HG02642 (cell line): ENCODE measurements at regions not wholly inside any gene's neighbourhood (a gene's known extent, or its start where the extent isn't known, plus 50 kb on each side); places are given as distances from the start of the nearest gene placed in this dataset.
"Not testable (repeated sequence)": the region's sequence is repeated elsewhere in the genome, so short reads cannot be mapped to it uniquely, and the experiment has no call there.

ENCODE experiments used
- ATAC-seq: cut with Tn5 transposase; IDR thresholded peaks from one replicate; pipeline ENCODE4 v1.9.1; 2021; ENCODE audit warnings: mild to moderate bottlenecking; ENCODE audit not compliant: unreplicated experiment, poor library complexity

DNA sequence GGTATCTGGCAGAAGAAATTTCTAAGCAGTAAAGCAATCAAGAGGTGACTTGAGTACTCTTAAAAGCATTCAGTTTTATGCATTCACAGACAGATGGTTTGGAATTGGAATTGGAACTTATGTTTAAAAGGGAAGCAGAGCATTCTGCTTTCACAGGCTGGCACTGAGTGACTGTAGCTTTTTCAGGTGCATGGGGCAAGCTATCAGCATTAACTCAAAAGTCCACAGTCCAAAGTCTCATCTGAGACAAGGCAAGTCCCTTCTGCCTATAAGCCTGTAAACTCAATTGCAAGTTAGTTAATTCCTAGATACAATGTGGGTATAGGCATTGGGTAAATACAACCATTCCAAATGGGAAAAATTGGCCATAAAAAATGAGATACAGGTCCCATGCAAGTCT, 1620.3 kb downstream of the MRPL39 start:
- ATAC-seq = no peak

DNA sequence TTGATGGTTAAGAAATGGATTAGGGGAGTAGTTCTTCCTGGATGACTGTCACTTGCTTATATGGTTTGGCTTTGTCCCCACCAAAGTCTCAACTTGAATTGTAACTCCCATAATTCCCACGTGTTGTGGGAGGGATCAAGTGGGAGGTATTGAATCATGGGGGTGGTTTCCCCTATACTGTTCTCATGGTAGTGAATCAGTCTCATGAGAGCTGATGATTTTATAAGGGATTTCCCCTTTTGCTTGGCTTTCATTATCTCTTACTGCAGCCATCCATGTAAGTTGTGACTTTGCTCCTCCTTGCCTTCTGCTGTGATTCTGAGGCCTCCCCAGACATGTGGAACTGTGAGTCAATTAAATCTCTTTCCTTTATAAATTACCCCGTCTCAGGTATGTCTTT, 1621.1 kb downstream of the MRPL39 start:
- ATAC-seq = no peak

DNA sequence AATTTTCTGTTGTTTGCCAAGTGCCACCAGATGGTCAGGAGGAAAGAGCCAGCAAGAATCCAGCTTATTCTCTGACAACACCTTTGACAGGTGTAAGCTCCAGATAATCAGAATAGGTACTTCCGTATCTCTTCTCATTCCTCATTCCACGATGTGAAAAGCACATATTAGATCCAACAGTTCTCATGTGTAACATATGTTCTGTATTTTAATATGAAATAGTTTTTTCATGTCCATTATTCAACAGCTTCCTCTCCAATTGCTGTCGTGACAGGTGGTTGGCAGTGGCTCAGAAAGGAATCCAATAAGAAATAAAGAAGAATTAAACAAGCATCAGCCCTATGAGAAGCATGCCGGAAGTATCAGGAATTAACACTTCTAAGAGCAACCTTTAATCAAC, 1624.7 kb downstream of the MRPL39 start:
- ATAC-seq = no peak

DNA sequence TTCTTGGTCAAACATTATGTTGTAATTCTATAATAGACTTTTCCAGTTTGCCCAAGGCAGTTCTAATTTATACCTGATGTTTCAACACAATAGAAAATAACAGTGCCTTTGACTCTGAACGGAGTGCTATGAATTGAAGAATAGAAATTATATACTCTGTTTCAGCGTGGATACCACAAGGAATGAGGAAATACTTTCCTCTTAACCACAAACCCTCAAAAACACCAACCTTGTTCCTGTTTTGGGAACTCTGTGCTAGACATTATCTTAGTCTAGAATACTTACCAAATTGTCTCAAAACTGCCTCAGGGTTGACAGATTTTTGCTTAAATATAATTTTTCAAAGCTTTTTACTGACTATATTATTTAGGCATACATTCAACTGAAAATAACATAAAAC, 1629.3 kb downstream of the MRPL39 start:
- ATAC-seq = no peak

DNA sequence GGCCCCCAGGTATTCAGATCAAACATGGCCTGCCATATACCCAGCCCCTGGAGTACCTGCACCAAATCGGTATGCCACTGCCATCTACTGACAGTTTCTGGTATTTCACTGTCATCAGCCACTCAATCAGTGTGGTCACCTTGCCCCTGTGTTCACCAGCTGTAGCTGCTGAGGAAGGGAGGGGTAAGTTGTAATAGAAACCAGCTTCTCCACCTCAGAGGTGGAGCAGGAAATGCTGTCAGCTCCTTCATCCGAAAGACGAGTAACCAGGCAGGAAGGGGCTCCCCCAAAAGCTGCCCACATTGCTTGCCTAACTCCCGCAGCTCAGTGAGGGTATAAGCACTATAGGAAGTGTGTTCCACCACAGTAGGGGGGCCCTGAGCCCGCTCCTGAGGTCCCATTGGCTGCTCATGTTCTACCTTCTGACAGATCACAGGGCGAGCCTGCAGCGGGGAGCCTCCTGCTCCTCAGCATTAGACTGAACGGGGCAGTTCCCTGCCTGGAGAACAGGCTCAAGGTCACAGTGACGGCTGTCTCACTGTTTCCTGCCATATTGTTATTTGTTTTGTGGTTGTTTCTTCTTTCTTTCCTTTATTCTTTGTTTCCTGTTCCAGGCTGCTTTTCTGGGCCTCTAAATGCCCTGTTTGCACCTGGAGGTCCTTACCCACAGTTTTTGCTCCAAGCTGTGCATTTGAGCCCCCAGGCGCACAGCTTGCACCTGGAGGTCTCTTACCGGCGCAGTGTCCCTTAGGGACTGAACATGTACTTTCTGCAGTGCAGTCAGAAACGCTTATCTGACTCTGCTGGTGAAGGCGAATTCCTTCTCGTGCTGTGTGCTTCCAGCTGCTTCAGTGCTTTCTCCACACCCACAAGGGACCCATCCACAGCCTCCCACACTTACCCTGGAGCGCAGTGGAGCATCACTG, 1638.3 kb downstream of the MRPL39 start:
- peak; percentile 97 for ATAC-seq

DNA sequence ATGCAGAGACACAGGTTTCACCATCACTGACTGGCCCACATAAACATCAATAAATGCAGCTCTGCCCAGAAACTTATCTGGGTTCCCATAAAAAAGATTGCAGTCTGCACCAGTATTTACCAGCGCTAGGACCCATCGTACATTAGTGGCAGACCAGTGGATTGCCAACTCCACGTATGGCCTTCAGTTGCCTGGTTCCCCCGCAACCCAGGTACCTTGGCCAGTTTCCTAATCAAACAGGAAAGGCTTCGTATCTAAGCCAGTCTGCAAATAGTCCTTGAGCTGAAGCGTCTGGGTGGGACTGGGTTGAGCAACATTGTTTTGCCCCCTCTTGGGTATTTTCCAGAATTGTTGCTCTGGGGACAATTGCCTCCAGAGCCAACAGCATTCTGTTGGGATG, 1639.3 kb downstream of the MRPL39 start:
- no peak for ATAC-seq

DNA sequence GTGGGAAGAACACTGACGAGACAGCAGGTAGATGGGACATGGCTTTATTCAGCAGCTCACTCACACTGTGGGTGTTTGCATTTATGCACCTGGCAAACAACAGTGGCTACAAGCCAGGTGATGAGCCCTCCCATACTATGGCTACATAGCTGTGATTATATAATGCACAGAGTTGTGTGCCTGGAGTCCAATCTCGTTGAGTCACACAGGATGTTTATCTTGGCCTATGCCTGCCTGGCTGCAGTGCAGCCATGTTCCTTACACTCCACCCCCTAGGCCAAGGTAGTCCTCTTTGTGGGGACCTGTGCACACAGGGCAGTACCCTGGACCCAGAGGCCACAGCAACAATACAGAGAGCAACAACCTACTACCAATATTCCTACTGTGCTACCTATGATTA, 1643.8 kb downstream of the MRPL39 start:
- ATAC-seq = no peak

DNA sequence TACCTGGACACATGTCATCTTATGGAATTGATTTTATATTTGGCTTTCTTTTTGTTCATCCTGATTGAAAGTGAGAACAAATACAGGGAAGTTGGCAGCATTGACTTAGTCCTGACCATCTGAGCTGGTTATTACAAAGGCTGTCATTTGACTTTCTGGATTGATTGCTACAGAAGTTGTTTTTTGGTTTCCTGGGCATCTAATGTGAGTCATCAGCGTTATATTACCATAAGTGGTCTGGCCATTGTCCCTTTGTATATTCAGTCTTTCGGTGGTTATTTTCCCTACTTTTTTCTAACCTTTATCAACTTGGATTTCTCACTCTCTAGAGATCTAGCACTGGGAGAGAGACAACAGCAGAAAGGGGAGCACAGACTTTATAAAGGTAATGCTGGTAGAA, 1646.5 kb downstream of the MRPL39 start:
- no peak for ATAC-seq

DNA sequence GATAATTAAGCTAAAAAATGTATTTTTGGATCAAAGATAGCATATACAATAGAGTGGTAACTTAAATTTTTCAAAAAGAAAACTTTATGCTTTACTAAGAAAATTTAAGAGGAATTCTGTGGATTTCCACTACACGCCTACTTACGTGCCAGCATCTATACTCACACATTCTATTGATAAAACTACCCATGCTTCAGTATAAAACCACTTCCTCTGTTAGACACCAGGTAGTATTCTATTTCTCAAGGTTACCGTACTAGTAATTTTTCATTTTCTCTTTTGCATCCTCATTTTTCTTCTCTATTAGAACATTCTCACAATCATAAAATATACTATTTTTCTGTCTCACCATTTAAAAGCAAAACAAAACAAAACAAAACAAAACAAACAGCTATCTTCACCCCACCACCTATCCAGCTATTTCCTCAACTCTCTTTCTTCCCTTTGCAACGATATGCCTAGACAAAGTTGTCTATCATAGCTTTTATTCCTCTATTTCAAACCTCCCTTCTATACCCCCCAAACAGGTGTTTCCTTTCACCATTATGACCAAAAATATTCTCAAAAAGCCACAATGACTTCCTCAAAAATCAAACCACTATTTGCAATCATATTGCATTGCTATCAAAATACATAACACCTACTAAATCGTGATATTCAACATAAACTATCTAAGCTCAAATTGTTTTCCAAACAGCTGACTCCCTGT, 1652.0 kb downstream of the MRPL39 start:
- ATAC-seq = no peak

DNA sequence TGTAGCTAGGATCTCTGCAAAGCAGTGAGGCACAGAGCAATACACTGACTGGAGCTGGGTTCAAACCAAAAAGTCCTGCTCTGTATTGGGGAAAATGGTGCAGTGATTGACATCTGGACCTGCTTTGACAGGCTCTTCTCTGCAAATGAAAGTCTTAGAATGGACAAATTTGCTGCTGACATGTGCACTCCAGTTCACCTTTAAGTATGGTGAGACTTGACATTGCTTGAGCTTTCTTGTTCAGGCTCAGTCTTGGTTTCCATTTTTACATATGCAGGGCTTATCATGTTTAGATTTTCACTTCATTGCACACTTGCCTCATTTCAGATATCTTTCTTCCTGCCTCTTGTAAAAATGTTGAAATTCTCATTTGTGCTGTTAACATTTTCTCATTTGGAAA, 1655.0 kb downstream of the MRPL39 start:
- ATAC-seq = no peak

DNA sequence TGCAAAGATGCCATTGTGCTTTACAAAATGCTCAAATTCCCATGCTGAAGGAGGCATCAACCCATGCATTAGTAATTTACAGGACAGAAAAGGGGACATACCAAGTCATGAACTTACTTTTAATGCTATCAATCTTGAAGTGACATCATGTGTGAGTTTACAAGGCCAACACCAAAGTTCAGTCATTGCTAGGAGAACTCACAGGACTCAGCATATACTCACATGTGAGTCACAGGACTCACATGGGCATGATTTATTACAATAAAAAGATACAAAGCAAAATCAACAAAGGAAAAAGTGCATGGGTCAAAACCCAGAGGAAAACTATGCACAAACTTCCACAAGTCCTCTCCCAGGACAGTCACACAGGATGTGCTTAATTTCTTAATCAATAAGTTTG, 1656.0 kb downstream of the MRPL39 start:
- no peak for ATAC-seq

DNA sequence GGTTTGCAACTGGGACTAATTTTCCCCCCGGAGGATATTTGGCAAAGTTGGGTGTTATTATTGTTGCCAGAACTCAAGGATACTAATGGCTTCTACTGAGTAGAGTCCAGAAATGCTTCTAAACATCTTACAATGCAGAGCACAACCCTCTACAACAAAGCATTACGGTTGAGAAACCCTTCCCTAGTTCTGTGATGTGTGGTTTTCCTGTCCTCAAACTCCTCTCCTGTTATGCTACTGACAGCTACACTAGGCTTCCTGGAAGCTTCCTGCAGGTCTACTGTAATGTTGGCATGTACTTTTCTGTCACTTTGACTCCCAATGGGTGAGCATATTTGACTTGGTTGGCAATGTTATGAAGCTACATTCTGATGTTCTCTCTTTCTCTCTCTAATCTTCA, 1656.9 kb downstream of the MRPL39 start:
- ATAC-seq = no peak

DNA sequence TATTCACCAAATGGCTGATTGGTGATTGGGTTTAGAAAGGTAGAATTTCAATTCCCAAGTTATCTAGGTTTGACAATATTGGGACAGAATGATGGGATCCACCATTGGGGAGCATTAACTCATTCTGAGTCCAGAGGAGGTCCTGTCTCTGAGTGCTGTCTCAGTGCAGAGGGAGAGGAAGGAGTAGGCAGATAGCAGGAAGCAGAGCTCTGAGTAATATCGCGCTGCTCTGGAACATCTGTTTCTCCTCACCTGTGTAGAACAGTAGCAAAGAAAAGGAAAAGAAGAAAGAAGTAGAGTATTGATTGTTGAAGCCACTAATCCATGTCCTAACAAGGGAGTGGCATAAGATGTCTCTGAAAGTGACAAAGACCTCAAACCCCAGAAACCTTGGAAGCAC, 1657.8 kb downstream of the MRPL39 start:
- peak; percentile 59 for ATAC-seq

DNA sequence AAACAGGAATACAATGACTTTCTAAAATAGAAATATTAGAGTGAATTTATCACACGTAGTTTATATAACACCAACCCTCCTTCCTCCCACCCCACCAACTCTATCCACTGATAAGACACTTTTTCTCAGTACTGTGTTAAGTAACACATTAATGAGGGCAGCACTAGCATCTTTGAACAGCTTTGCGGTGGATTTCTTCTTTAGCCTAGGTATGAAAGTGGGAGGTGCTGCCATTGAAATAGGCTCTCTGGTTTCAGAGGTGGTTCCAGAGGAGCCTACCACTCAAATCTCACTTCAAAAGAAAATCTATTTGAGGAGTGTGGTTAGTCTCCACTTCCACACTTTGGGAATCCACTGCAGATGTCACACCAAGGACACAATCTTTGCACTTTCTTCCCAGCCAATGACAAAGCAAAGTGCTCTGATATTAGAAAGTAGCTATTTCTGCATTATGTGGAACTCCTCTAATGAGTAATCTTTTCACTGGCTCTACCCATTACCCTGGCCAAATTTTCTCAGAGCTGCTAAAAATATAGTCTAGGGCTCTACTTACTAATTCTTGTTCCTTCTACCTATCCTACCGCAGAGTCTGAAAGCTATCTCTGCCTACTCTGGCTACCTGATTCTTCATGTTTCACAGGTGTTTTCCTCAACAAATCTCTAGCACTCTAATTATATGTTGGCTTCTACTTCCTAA, 1667.8 kb downstream of the MRPL39 start:
- ATAC-seq = peak; percentile 87

DNA sequence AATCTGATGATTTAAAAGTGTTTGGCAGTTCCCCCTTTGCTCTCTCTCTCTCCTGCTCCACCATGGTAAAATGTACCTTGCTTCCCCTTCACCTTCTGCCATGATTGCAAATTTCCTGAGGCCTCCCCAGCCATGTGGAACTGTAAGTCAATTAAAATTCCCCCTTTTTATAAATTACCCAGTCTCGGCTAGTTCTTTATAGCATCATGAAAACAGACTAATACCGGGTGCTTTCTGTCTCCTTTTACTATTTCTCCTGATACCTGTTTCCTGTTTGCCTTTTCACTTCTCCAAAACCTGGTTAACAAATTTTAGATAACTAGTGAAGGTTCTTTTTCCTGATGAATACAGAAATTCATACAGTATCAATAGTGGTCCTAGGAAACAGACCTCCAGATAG, 1670.3 kb downstream of the MRPL39 start:
- no peak for ATAC-seq

DNA sequence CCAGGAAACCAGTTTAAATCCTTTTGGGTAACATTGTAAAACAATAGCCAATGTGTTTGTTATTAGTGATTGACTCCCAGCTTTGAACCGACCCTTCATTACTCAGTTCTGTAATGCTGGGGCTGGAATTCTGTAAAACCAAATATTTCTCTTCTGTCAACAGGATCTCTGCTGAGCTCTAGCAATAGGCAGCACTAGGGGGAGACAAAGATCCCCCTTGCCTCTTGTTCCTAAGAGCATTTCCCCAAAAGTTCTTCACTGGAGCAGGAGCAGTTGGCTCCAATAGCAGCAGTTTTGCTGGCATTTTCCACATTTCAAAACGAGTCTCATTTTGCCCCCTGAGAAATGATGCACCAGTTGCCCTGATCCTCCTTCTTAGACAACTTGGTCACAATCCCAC, 1671.1 kb downstream of the MRPL39 start:
- no peak for ATAC-seq

DNA sequence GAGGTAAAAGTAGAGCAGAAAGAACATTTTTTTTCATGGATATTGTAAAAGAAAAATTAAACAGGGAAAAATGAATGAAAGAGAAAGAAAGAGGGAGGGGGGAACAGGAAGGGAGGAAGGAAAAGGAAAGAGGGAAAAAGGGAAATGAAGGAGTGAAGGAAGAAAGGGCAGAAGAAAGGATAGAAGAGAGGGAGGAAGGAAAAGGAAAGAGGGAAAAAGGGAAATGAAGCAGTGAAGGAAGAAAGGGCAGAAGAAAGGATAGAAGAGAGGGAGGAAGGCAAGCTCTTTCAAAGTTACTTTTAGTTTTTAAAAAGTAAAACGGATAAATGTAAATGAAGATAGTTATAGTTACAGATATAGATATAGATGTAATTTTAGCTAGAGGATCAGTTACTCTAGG, 1676.7 kb downstream of the MRPL39 start:
- ATAC-seq = no peak

DNA sequence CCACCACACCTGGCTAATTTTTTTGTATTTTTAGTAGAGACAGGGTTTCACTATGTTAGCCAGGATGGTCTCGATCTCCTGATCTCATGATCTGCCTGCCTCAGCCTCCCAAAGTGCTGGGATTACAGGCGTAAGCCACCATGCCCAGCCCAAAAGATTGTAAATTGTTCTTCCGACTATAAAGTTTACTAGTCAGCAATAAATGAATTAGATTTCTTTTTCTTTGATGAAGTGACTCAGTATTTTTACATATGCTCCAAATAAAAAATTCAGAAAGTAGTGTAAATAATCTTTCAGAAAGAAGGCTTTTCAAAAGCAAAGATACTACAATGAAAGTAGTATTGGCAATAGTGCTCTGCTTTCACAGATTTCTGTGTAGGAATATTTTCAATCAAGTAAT, 1680.9 kb downstream of the MRPL39 start:
- ATAC-seq = not testable (repeated sequence)

DNA sequence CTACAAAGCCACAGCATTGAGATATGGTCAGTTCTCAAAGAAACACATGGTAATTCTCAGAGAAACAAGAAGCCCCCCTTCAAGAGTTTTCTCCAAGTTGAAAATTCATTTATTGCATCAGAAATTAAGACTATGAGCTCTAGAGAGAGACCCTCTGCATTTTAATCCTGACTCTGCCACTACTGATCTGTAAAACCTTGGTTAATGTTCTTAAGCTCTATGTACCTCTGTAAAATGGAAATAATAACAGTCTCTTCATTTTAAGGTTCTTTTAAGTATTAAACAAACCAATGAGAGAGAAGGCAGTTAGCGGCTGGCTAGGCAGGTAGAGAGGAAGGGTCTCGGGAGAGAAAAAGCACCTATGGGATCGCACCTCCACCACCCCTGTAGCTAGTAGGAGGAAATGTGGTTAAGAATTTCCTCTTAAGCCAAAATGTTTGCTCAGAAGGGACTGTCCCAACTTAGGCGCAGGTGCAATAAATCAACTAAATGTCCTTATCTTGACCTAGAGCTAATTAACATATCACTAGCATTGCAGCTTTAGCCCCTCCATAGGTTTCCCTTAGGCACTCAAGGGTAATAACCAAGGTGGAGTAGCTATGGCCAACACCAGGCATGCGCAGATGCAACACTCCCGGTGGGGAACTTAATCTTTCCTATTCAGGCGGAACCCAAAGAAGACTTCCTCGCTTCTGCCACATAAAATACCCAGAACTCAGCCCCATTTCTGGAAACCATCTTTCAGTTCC, 1685.4 kb downstream of the MRPL39 start:
- ATAC-seq = peak; percentile 50

DNA sequence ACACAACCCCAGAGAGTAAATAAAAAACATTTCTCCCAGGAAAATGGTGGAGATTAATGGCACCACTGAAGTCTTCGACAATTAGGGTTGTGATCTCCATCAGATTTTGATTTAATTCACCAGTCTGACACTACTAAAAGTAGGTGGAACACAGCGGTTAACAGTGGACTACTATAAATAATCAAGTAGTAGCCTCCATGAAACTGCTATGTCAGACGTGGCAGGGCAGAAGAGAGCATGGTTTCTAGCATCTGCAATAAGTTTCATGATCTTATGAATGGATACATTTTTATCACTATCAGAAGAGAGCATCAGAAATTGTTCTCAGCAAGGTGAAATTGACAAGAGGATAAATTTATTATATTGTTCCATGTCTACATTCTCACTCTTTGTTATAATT, 1706.6 kb downstream of the MRPL39 start:
- no peak for ATAC-seq
